D721Med (cell line): ENCODE measurements at regions not wholly inside any gene's neighbourhood (a gene's known extent, or its start where the extent isn't known, plus 50 kb on each side); places are given as distances from the start of the nearest gene placed in this dataset.
"Not testable (repeated sequence)": the region's sequence is repeated elsewhere in the genome, so short reads cannot be mapped to it uniquely, and the experiment has no call there.

ENCODE experiments used
- DNase-seq: peaks from one replicate; pipeline ENCODE4 v3.0.0; 2011; ENCODE audit warnings: low spot score; ENCODE audit not compliant: insufficient read length
- FAIRE-seq: peaks from 2 replicates; lab custom pipeline; 2011; peaks lifted over from hg19 to GRCh38; lab: Jason Lieb, UNC
- TF ChIP-seq, protein P1 (sequence below): IDR thresholded peaks from 2 replicates; pipeline ENCODE4 v1.5.1; 2012; ENCODE audit warnings: mild to moderate bottlenecking, control low read depth; ENCODE audit not compliant: insufficient read depth; ENCODE audit errors: missing control alignments

DNA sequence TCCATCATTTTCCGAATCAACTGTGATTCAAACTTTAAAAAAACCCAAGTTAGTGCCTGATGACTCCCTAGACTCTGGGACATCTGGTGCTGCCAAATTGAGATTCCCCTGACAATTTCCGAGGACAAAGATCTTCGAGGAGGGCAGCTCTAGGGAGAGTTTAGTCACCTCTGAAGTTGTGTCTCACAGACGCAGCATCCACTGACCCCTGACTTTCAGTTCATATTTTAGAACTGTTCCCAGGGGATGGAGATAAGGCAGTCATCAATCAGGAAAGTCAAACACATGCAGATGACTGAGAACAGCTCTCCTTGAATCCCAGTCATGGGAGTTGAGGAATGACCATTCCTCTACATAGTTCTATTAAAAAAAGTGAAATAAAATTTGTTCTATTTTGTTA, 643.9 kb downstream of the TRIML1 start:
- TF ChIP-seq, protein P1, sequence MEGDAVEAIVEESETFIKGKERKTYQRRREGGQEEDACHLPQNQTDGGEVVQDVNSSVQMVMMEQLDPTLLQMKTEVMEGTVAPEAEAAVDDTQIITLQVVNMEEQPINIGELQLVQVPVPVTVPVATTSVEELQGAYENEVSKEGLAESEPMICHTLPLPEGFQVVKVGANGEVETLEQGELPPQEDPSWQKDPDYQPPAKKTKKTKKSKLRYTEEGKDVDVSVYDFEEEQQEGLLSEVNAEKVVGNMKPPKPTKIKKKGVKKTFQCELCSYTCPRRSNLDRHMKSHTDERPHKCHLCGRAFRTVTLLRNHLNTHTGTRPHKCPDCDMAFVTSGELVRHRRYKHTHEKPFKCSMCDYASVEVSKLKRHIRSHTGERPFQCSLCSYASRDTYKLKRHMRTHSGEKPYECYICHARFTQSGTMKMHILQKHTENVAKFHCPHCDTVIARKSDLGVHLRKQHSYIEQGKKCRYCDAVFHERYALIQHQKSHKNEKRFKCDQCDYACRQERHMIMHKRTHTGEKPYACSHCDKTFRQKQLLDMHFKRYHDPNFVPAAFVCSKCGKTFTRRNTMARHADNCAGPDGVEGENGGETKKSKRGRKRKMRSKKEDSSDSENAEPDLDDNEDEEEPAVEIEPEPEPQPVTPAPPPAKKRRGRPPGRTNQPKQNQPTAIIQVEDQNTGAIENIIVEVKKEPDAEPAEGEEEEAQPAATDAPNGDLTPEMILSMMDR = no peak
- DNase-seq = no peak
- FAIRE-seq = no peak

DNA sequence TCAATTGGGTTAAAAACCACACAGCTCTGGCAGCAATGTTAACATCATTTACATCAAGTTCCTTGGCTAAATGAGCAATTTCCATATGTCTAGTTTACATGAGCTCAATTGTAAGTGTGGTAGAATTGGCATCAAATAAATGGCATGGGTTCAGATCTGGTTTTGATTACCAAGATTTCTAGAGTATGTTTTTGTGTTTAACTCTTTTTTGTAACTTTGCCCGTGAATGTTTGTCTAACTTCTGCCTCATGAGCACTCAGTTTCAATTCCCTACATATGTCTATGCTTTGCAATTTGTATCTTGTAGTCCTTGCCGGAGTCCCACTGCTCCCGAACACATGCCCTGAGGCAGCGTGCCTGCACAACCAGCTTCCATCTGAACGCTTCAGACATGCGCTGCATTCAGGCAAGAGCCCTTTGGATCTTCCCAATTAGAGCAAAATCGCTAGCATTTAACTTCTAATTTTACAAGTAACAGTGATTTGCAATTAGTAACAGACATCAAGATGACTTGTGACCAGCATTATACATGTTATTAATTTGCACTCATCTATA, 644.4 kb downstream of the TRIML1 start:
- TF ChIP-seq, protein P1 = no peak
- DNase-seq = no peak
- FAIRE-seq = no peak

DNA sequence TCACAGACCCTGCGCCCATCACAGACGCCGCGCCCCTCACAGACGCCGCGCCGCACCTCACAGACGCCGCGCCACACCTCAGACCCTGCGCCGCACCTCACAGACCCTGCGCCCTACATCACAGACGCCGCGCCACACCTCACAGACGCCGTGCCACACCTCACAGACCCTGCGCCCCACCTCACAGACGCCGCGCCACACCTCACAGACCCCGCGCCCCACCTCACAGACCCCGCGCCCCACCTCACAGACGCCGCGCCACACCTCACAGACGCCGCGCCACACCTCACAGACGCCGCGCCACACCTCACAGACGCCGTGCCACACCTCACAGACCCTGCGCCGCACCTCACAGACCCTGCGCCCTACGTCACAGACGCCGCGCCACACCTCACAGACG, 657.4 kb downstream of the TRIML1 start:
- not testable (repeated sequence) for DNase-seq, FAIRE-seq

DNA sequence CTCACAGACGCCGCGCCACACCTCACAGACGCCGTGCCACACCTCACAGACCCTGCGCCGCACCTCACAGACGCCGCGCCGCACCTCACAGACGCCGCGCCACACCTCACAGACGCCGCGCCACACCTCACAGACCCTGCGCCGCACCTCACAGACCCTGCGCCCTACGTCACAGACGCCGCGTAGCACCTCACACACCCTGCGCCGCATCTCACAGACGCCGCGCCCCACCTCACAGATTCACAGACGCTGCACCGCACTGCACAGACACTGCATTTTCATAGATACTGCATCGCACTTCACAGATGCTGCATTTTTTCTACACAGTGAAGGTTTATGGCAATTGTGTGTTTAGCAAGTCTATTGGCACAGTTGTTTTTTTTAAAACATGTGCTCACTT, 657.8 kb downstream of the TRIML1 start:
- DNase-seq, FAIRE-seq: not testable (repeated sequence)

DNA sequence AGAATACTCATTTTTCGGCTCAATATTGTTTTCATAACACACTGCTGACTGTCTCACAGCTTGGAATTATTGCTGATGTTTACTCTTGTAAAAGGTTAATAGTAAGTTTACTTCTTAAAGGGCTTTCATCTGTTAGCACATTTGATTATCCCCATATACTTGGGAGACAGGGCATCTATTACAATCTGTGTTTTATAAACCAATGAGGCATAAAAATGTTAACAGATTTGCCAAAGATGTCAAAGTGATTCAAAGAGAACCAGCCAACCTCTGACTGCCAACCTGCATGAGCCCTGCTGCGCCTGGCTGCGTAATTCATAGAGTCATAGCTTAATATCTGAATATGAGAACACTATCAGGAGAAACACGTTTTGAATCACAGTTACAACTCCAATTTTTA, 665.6 kb downstream of the TRIML1 start:
- TF ChIP-seq, protein P1 = no peak
- FAIRE-seq (no peak), DNase-seq (no peak)

DNA sequence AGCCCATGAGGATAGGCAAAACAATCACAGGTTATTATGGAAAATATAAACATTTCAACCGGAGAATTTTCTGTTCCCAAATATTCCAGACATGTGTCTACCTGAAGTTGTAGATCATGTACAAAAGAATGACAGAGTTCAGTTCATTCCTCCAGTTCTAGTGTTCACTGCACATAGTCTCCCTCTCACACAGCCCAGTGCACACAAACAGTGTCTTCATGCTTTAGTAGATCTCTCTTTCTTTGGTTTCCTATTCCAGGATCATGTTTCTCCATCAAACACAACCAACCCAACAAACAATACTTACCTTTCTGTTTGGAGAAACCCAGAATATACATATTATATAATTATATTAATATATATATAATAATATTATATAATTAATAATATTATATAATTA, 671.9 kb downstream of the TRIML1 start:
- FAIRE-seq = no peak
- TF ChIP-seq, protein P1 = no peak
- DNase-seq = no peak

DNA sequence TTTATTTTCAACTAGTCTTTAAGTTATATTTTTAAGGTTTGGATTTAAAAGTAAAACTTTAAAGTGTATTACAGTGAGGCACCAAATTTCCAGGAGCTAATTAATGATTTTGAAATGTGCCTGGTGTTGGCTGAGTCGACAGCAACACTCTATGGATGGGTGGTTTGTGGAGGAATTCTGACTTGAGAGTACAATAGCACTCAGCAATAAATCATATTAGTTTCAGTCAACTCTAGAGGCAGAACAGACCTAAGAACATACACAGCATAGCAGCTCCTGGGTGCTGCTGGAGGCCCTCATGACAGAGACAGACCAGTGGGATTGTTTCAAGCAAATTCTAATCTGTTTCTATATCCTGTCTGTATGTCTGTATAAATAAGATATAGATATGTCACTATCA, 673.4 kb downstream of the TRIML1 start:
- FAIRE-seq (no peak), DNase-seq (no peak)
- TF ChIP-seq, protein P1 = no peak

DNA sequence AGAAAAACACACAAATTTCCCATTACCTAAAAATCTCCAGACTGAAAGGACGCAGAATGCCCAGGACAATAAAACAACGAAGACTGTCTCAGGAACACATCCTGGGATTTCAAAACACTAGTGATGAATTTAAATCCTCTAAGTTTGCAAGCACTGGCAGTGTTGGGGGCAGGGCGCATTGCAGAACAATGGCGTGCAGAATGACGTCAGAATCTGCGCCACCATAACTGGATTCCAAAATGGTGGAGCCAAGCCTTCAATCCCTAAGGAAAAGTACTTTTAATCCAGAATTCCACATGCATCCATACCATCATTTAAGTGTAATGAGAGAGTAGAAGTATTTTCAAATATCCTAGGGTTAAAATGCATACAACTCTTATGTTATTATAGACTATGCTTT, 679.1 kb downstream of the TRIML1 start:
- FAIRE-seq (no peak), DNase-seq (no peak)
- TF ChIP-seq, protein P1 = no peak
